Neural crest cell (in vitro differentiated cells): ENCODE measurements at regions not wholly inside any gene's neighbourhood (a gene's known extent, or its start where the extent isn't known, plus 50 kb on each side); places are given as distances from the start of the nearest gene placed in this dataset.

Experiments
- DNase-seq: peaks from one replicate; pipeline ENCODE4 v3.0.0; 2021; ENCODE audit warnings: low read depth, mixed read lengths, low spot score
- H3K27ac Mint-ChIP-seq: one replicate; pipeline ENCODE4 v1.8.0; 2021; ENCODE audit warnings: mild to moderate bottlenecking, mixed read lengths; ENCODE audit not compliant: unreplicated experiment
- H3K27me3 Mint-ChIP-seq: 2 replicates; pipeline ENCODE4 v1.8.0; 2021; ENCODE audit warnings: low read depth, mild to moderate bottlenecking, mixed read lengths
- H3K36me3 Mint-ChIP-seq: 2 replicates; pipeline ENCODE4 v1.8.0; 2021; ENCODE audit warnings: low read depth, mild to moderate bottlenecking, mixed read lengths
- H3K4me1 Mint-ChIP-seq: 2 replicates; pipeline ENCODE4 v1.8.0; 2021; ENCODE audit warnings: mixed read lengths
- H3K4me3 Mint-ChIP-seq: one replicate; pipeline ENCODE4 v1.8.0; 2021; ENCODE audit warnings: mild to moderate bottlenecking, mixed read lengths
- H3K9me3 Mint-ChIP-seq: 2 replicates; pipeline ENCODE4 v1.8.0; 2021; ENCODE audit warnings: mixed read lengths
- TF ChIP-seq, protein P1 (sequence below): fragments of 200-600 bp; sonication (generic); conservative IDR thresholded peaks from 2 replicates; pipeline ENCODE4 v1.5.0; 2021; ENCODE audit warnings: antibody characterized with exemption, mild to moderate bottlenecking

DNA sequence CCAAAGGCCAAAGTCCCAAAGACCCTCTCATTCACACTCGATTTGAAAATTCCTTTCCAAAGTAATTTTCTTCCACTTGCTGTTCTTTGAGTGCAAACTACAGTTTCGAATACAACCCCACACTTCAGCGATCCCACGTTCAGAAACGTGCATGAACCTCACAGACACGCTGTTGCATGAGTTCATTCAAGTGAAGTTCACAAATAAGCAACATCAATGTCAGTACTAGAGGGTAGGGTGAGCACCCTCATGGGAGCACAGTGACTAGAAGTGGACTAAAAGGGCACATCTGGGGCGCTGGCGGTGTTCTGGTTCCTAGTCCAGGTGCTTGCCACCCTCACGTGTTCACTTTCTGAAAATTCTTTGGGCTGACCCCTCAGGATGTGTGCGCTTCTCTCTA, 59.0 kb downstream of the FAM50B start:
- Mint-ChIP-seq H3K9me3 (no peaks in the 10 kb centered on the region), H3K4me3 (no peak overlapping the region), H3K27me3 (peaks cover 59% of the 10 kb centered on the region), H3K36me3 (no peaks in the 10 kb centered on the region), H3K27ac (no peak overlapping the region), H3K4me1 (peaks cover 55% of the 10 kb centered on the region)
- DNase-seq = no peak
- TF ChIP-seq, protein P1, sequence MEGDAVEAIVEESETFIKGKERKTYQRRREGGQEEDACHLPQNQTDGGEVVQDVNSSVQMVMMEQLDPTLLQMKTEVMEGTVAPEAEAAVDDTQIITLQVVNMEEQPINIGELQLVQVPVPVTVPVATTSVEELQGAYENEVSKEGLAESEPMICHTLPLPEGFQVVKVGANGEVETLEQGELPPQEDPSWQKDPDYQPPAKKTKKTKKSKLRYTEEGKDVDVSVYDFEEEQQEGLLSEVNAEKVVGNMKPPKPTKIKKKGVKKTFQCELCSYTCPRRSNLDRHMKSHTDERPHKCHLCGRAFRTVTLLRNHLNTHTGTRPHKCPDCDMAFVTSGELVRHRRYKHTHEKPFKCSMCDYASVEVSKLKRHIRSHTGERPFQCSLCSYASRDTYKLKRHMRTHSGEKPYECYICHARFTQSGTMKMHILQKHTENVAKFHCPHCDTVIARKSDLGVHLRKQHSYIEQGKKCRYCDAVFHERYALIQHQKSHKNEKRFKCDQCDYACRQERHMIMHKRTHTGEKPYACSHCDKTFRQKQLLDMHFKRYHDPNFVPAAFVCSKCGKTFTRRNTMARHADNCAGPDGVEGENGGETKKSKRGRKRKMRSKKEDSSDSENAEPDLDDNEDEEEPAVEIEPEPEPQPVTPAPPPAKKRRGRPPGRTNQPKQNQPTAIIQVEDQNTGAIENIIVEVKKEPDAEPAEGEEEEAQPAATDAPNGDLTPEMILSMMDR = no peak

DNA sequence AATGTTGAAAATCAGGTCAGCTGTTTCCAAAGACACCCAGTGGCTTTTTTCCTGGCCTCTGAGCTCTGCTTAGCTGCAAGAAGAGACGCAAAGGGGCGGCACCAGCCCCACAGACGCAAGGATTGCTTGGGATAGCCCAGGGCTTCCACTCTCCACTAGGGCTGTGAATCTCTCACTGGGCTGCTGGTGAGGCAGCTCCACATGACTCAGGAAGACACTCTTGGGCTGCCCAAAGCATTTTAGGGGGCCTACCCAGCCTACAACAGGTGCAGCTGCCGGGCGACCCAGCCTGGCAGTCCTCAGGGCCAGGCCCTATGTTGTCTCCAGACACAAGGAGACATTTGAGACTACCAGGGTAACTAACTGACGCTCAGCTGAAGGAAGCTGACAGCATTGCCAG, 59.8 kb downstream of the FAM50B start:
- Mint-ChIP-seq H3K4me1 (peaks cover 55% of the 10 kb centered on the region), H3K27me3 (peaks cover 58% of the 10 kb centered on the region), H3K36me3 (no peaks in the 10 kb centered on the region), H3K4me3 (no peak overlapping the region), H3K27ac (no peak overlapping the region), H3K9me3 (no peaks in the 10 kb centered on the region)
- TF ChIP-seq, protein P1 = no peak
- no peak for DNase-seq

DNA sequence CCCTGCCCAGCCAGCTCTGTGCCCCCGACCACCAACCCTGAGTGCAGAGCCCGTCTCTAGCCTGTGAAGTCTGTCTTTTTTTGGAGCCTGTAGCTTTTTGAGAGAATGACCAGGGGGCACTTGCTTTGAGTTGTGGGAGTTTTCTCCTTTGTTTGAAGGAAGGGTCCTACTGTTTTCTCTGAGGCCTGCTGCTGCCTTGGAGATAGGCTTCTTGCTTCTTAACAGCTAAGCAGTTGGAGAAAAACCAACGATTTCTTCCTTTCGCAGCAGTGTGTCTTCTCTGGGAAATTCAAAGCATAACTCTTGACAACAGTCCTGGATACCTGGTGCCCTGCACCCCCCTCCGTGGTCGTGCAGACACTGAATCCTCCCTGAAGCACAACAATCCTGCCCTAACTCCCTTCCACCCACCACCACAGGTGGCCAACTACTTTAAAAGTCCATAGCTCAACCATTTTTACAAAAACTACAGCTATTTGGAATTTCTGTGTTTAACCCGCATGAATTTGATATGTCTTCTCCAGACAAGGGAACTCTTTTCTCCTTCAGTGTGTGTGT, 61.0 kb downstream of the FAM50B start:
- Mint-ChIP-seq H3K27ac (no peak overlapping the region), H3K9me3 (no peaks in the 10 kb centered on the region), H3K36me3 (no peaks in the 10 kb centered on the region), H3K4me1 (peaks cover 53% of the 10 kb centered on the region), H3K4me3 (no peak overlapping the region), H3K27me3 (peaks cover 54% of the 10 kb centered on the region)
- TF ChIP-seq, protein P1 = no peak
- no peak for DNase-seq

DNA sequence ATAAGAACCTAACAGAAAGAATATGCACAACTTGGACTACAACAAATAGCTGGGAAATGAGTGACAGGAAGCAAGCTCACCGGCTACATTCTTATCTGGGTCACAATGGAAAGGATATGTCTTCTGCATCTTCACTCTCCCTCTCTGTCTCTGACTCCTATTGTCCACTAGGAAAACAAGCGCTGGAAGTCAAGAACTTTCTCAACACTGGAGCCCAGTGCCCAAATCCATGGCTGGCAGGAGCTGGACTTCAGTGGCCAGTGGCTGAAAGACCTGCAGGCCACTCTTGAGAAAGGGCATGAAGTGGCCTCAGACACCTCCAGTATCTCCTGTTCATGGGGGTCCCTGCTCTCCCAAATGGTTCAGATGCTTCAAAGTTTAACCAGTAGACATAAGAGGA, 62.0 kb downstream of the FAM50B start:
- peaks cover 49% of the 10 kb centered on the region for H3K27me3 Mint-ChIP-seq
- no peak overlapping the region for H3K27ac Mint-ChIP-seq
- H3K4me1 Mint-ChIP-seq = peaks cover 45% of the 10 kb centered on the region
- no peak overlapping the region for H3K4me3 Mint-ChIP-seq
- H3K36me3 Mint-ChIP-seq = no peaks in the 10 kb centered on the region
- no peaks in the 10 kb centered on the region for H3K9me3 Mint-ChIP-seq
- TF ChIP-seq, protein P1 = no peak
- DNase-seq = no peak

DNA sequence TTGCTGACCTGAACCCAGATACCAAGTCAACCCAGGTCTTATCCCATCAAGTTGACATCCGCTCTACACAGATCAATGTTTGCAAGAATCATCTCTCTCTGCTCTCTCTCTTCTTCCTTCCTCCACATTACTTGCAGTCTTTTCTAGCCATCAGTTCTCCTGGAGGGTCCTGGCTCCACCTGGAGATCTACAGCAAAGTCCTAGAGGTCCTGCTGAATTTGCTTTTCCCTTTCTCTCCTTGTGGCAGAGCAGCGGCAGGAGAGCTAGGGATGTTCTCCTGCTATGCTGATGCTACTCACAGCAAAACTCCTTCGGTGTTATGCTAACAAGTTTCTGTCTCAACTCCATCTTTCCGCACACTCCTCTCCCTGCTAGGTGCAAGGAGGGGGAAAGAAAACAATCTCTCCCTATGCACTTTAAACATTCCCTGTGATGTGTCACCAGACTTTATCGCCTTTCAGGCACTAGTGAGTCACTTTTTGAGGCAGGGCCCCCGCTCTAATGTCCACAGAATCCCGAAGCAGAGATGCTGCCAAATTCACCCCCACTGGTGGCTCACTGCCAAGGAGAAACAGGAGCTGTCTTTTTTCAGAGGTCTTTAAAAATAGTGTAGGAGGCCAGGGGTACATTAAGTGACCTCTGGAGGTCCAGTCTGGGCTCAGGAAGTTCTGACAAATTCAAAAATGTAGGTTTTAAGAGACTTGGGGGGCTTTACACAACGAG, 62.6 kb downstream of the FAM50B start:
- Mint-ChIP-seq H3K4me1 (peaks cover 38% of the 10 kb centered on the region), H3K27ac (no peak overlapping the region), H3K9me3 (no peaks in the 10 kb centered on the region)

More for the DNA sequence above, 62.6 kb downstream of the FAM50B start:
- DNase-seq = no peak
- H3K36me3 Mint-ChIP-seq = no peaks in the 10 kb centered on the region
- H3K27me3 Mint-ChIP-seq = peaks cover 44% of the 10 kb centered on the region
- TF ChIP-seq, protein P1 = no peak
- no peak overlapping the region for H3K4me3 Mint-ChIP-seq
